IMR-90 (cell line): ENCODE measurements at regions not wholly inside any gene's neighbourhood (a gene's known extent, or its start where the extent isn't known, plus 50 kb on each side); places are given as distances from the start of the nearest gene placed in this dataset.

Experiments
- ATAC-seq: fragments of 200-7000 bp; cut with Tn5 transposase; 2 replicates; pipeline ENCODE4 v1.9.1; 2020; ENCODE audit warnings: low read depth, mild to moderate bottlenecking, moderate library complexity
- BruUV-seq: library from RNA; stranded (reverse); fragments of 400-500 nt; replicated peaks from 2 replicates; lab custom pipeline; 2021; lab: Mats Ljungman, UMichigan
- CTCF ChIA-PET: fragments of 300-600 bp; formaldehyde crosslinking; extraction: SDS; loops from one replicate; lab custom pipeline; 2021; ENCODE audit warnings: antibody characterized with exemption; lab: Yijun Ruan, JAX
- POLR2A ChIA-PET: fragments of 300-600 bp; sonication (Branson Sonifier 250); formaldehyde crosslinking; loops from one replicate; lab custom pipeline; 2022; ENCODE audit warnings: antibody characterized with exemption; ENCODE audit not compliant: unreplicated experiment; lab: Charles Lee
- DNase-seq: peaks from one replicate; pipeline ENCODE4 v3.0.0; 2013
- H2AFZ ChIP-seq: replicated peaks from 2 replicates; pipeline ENCODE3; 2013; ENCODE audit warnings: low read length, mild to moderate bottlenecking; ENCODE audit not compliant: poor library complexity
- H2AK5ac ChIP-seq: 2 replicates; pipeline ENCODE4 v1.6.1; 2013; ENCODE audit warnings: low read depth, low read length, inconsistent platforms
- H2AK9ac ChIP-seq: replicated peaks from 2 replicates; pipeline ENCODE3; 2013; ENCODE audit warnings: mild to moderate bottlenecking, low read depth, low read length, moderate library complexity; ENCODE audit not compliant: poor library complexity
- H2BK120ac ChIP-seq: 2 replicates; pipeline ENCODE4 v1.6.1; 2013; ENCODE audit warnings: low read depth, low read length, inconsistent platforms
- H2BK15ac ChIP-seq: 3 replicates; pipeline ENCODE4 v1.6.1; 2013; ENCODE audit warnings: low read depth, low read length, inconsistent platforms
- H2BK20ac ChIP-seq: 2 replicates; pipeline ENCODE4 v1.6.1; 2013; ENCODE audit warnings: low read depth, mild to moderate bottlenecking, inconsistent platforms, low read length, moderate library complexity
- H2BK5ac ChIP-seq: 2 replicates; pipeline ENCODE4 v1.6.1; 2013; ENCODE audit warnings: mild to moderate bottlenecking, low read depth, low read length, inconsistent platforms; ENCODE audit not compliant: poor library complexity, severe bottlenecking
- H3K14ac ChIP-seq: replicated peaks from 2 replicates; pipeline ENCODE4 v1.6.1; 2013; ENCODE audit warnings: low read depth, low read length, inconsistent platforms
- H3K18ac ChIP-seq: 2 replicates; pipeline ENCODE4 v1.6.1; 2013; ENCODE audit warnings: low read depth, low read length, control low read depth
- H3K23ac ChIP-seq: 2 replicates; pipeline ENCODE4 v1.6.1; 2013; ENCODE audit warnings: low read depth, low read length, inconsistent platforms
- H3K27ac ChIP-seq: 2 replicates; pipeline ENCODE4 v1.5.1; 2013; ENCODE audit warnings: mild to moderate bottlenecking, control low read depth, low read length; ENCODE audit not compliant: insufficient read depth
- H3K27me3 ChIP-seq: 2 replicates; pipeline ENCODE4 v1.6.1; 2013; ENCODE audit warnings: low read length; ENCODE audit not compliant: control insufficient read depth, insufficient read depth
- H3K36me3 ChIP-seq: 2 replicates; pipeline ENCODE4 v1.6.1; 2013; ENCODE audit warnings: low read length, mixed read lengths; ENCODE audit not compliant: control insufficient read depth, insufficient read depth
- H3K4ac ChIP-seq: 2 replicates; pipeline ENCODE4 v1.6.1; 2013; ENCODE audit warnings: low read depth, low read length, inconsistent platforms
- H3K4me1 ChIP-seq: 2 replicates; pipeline ENCODE4 v1.6.1; 2013; ENCODE audit warnings: low read length, mixed read lengths; ENCODE audit not compliant: control insufficient read depth, insufficient read depth
- H3K4me2 ChIP-seq: 2 replicates; pipeline ENCODE4 v1.6.1; 2013; ENCODE audit warnings: low read depth, mild to moderate bottlenecking, control low read depth, low read length, moderate library complexity
- H3K4me3 ChIP-seq: 2 replicates; pipeline ENCODE4 v1.5.1; 2013; ENCODE audit warnings: low read depth, mild to moderate bottlenecking, control low read depth, low read length, moderate library complexity; ENCODE audit not compliant: insufficient read depth
- H3K56ac ChIP-seq: 2 replicates; pipeline ENCODE4 v1.6.1; 2013; ENCODE audit warnings: low read length, inconsistent platforms; ENCODE audit not compliant: insufficient read depth; ENCODE audit errors: extremely low read depth
- H3K79me1 ChIP-seq, 2 experiments: 2 replicates each; pipeline ENCODE4 v1.6.1; 2013; ENCODE audit warnings: low read length in 2 of 2, inconsistent platforms in 1 of 2, low read depth in 1 of 2
- H3K9ac ChIP-seq: 2 replicates; pipeline ENCODE4 v1.6.1; 2013; ENCODE audit warnings: low read depth, low read length, control low read depth
- H3K9me1 ChIP-seq: 2 replicates; pipeline ENCODE4 v1.6.1; 2013; ENCODE audit warnings: low read length, inconsistent platforms; ENCODE audit not compliant: insufficient read depth
- H3K9me3 ChIP-seq: 2 replicates; pipeline ENCODE4 v1.6.1; 2013; ENCODE audit warnings: low read length; ENCODE audit not compliant: control insufficient read depth, insufficient read depth
- H4K20me1 ChIP-seq: 2 replicates; pipeline ENCODE4 v1.6.1; 2013; ENCODE audit warnings: low read length, inconsistent platforms; ENCODE audit not compliant: insufficient read depth
- H4K5ac ChIP-seq: 2 replicates; pipeline ENCODE4 v1.6.1; 2013; ENCODE audit warnings: mild to moderate bottlenecking, low read depth, low read length, control low read depth
- H4K8ac ChIP-seq, 2 experiments: 2 replicates each; pipeline ENCODE4 v1.6.1; 2013; ENCODE audit warnings: low read depth in 2 of 2, low read length in 2 of 2, control low read depth in 1 of 2, inconsistent platforms in 1 of 2
- H4K91ac ChIP-seq: 2 replicates; pipeline ENCODE4 v1.6.1; 2013; ENCODE audit warnings: low read depth, low read length, inconsistent platforms; ENCODE audit not compliant: insufficient read depth
- BHLHE40 ChIP-seq: fragments of 150-350 bp; IDR thresholded peaks from 2 replicates; pipeline ENCODE4 v1.6.1; 2016; ENCODE audit warnings: mild to moderate bottlenecking, low read depth, low read length
- CEBPB ChIP-seq: IDR thresholded peaks from 2 replicates; pipeline ENCODE4 v1.6.1; 2012; ENCODE audit warnings: low read depth, low read length, improper control_type of control experiment
- CHD1 ChIP-seq: IDR thresholded peaks from 2 replicates; pipeline ENCODE4 v1.6.1; 2012; ENCODE audit warnings: low read depth, low read length, improper control_type of control experiment
- FOS ChIP-seq: fragments of 150-350 bp; IDR thresholded peaks from 2 replicates; pipeline ENCODE4 v1.6.1; 2016; ENCODE audit warnings: low read depth, low read length
- MAFK ChIP-seq: IDR thresholded peaks from 2 replicates; pipeline ENCODE4 v1.6.1; 2012; ENCODE audit warnings: low read depth, low read length, improper control_type of control experiment
- MAZ ChIP-seq: IDR thresholded peaks from 2 replicates; pipeline ENCODE4 v1.6.1; 2012; ENCODE audit warnings: low read depth, mild to moderate bottlenecking, low read length, improper control_type of control experiment, moderate library complexity, borderline replicate concordance
- MXI1 ChIP-seq: IDR thresholded peaks from 2 replicates; pipeline ENCODE4 v1.6.1; 2012; ENCODE audit warnings: low read depth, mild to moderate bottlenecking, low read length, moderate library complexity, borderline replicate concordance
- NFE2L2 ChIP-seq: fragments of 150-350 bp; IDR thresholded peaks from 2 replicates; pipeline ENCODE4 v1.6.1; 2016; ENCODE audit warnings: low read depth, mild to moderate bottlenecking, low read length
- RFX5 ChIP-seq: IDR thresholded peaks from 2 replicates; pipeline ENCODE4 v1.8.0; 2012; ENCODE audit warnings: low read depth, mild to moderate bottlenecking, low read length, moderate library complexity
- SMC3 ChIP-seq: fragments of 150-350 bp; IDR thresholded peaks from 2 replicates; pipeline ENCODE4 v1.6.1; 2016; ENCODE audit warnings: low read depth, mild to moderate bottlenecking, antibody characterized with exemption, low read length, moderate library complexity
- USF2 ChIP-seq: fragments of 150-350 bp; IDR thresholded peaks from 2 replicates; pipeline ENCODE4 v1.6.1; 2017; ENCODE audit warnings: mild to moderate bottlenecking, antibody characterized with exemption, low read length, low read depth
- dilution Hi-C: fragments of 300-500 bp; cut with HindIII; formaldehyde crosslinking; loops from one replicate; pipeline ENCODE4 v1.14.3; 2018; ENCODE audit warnings: low sequenced_read_pairs; ENCODE audit not compliant: unreplicated experiment
- in situ Hi-C: fragments of 300-500 bp; cut with MboI; formaldehyde crosslinking; loops from 3 replicates; pipeline ENCODE4 v1.14.3; 2019; ENCODE audit warnings: low sequenced_read_pairs, inconsistent platforms, mixed read lengths
- intact Hi-C: fragments of 100-400 bp; cut with micrococcal nuclease; formaldehyde crosslinking; loops from 2 replicates; pipeline ENCODE4 v1.10.0; 2022

- dilution Hi-C loops (no loop called here), intact Hi-C loops (no loop called here), in situ Hi-C loops (no loop called here)
- Histone ChIP-seq H3K14ac (no peak overlapping the region), H3K27ac (no peak overlapping the region), H3K18ac (no peak overlapping the region), H2BK5ac (no peak overlapping the region), H2BK20ac (no peak overlapping the region), H3K23ac (no peak overlapping the region), H2BK15ac (no peak overlapping the region), H2AFZ (no peak overlapping the region), H3K9me3 (peaks cover 7% of the 10 kb centered on the region), H3K56ac (no peak overlapping the region), H3K27me3 (no peaks in the 10 kb centered on the region), H3K9me1 (no peaks in the 10 kb centered on the region), H4K8ac (no peak overlapping the region), H3K36me3 (no peaks in the 10 kb centered on the region), H3K4me1 (no peaks in the 10 kb centered on the region), H3K4me2 (no peak overlapping the region), H3K9ac (no peak overlapping the region), H2AK9ac (no peak overlapping the region), H3K4me3 (no peak overlapping the region), H4K91ac (no peak overlapping the region), H4K5ac (no peak overlapping the region), H4K20me1 (no peaks in the 10 kb centered on the region), H2BK120ac (no peak overlapping the region), H3K4ac (no peak overlapping the region), H3K79me1 (no peaks in the 10 kb centered on the region), H2AK5ac (no peak overlapping the region)
- ATAC-seq (no peak), DNase-seq (no peak)
- POLR2A ChIA-PET, result no interaction called here
- BruUV-seq, result no TSS peak
- no peak for TF ChIP-seq FOS
- no peak for TF ChIP-seq RFX5
- no peak for TF ChIP-seq CEBPB
- no peak for TF ChIP-seq BHLHE40
- no peak for TF ChIP-seq MXI1
- no peak for TF ChIP-seq SMC3
- no peak for TF ChIP-seq USF2
- TF ChIP-seq MAZ, result no peak
- no peak for TF ChIP-seq CHD1
- TF ChIP-seq MAFK, result no peak
- TF ChIP-seq NFE2L2, result no peak
- CTCF ChIA-PET, result no interaction called here
These were observed 724.4 kb upstream of the ROBO1 start for GRCh38 chr3:80492162-80492561.
